PFSK-1 (cell line): ENCODE measurements at regions not wholly inside any gene's neighbourhood (a gene's known extent, or its start where the extent isn't known, plus 50 kb on each side); places are given as distances from the start of the nearest gene placed in this dataset.

Experiments
- FOXP2 ChIP-seq: optimal IDR thresholded peaks from 2 replicates; pipeline ENCODE3; 2011; ENCODE audit warnings: borderline replicate concordance, control low read depth, inconsistent platforms; ENCODE audit not compliant: insufficient read depth; ENCODE audit errors: extremely low read length, extremely low read depth
- POLR2AphosphoS5 ChIP-seq: IDR thresholded peaks from 2 replicates; pipeline ENCODE4 v1.6.1; 2012; ENCODE audit warnings: low read depth, mild to moderate bottlenecking, control low read depth, low read length, moderate library complexity
- SIN3A ChIP-seq: IDR thresholded peaks from 2 replicates; pipeline ENCODE4 v1.6.1; 2012; ENCODE audit warnings: mild to moderate bottlenecking, low read length, moderate library complexity, borderline replicate concordance; ENCODE audit not compliant: insufficient read depth
- TAF1 ChIP-seq: IDR thresholded peaks from 2 replicates; pipeline ENCODE4 v1.6.1; 2012; ENCODE audit warnings: low read length, control low read depth, borderline replicate concordance; ENCODE audit not compliant: insufficient read depth
- TF ChIP-seq, protein P1 (sequence below), 2 experiments: IDR thresholded peaks; 2 replicates each; pipeline versions ENCODE4 v1.6.1 to v1.8.0; 2011 to 2012; ENCODE audit warnings: low read depth in 2 of 2, low read length in 2 of 2, control low read depth in 1 of 2, inconsistent platforms in 1 of 2, mild to moderate bottlenecking in 1 of 2, moderate library complexity in 1 of 2; ENCODE audit not compliant: insufficient read depth in 1 of 2

DNA sequence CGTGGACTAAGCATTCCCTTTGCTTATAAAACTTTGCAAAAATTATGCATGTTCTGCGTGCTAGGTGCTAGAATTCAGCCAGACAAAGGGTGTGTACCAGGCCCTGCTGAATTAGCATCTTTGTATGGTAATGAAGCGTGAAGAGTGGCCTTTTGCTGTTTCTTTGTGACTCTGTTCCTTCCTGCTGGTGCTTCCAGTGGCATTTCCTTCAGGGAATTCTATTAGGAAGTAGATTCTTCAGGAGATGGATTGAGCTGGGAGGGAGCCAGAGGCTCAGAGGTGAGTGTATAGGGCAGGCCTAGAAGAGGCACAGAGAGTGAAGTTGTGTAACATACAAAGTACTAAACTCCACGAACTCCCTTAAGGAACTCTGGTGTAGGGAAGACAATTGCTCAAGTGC lies 73.9 kb upstream of the ASIC2 start:
- TF ChIP-seq, protein P1, sequence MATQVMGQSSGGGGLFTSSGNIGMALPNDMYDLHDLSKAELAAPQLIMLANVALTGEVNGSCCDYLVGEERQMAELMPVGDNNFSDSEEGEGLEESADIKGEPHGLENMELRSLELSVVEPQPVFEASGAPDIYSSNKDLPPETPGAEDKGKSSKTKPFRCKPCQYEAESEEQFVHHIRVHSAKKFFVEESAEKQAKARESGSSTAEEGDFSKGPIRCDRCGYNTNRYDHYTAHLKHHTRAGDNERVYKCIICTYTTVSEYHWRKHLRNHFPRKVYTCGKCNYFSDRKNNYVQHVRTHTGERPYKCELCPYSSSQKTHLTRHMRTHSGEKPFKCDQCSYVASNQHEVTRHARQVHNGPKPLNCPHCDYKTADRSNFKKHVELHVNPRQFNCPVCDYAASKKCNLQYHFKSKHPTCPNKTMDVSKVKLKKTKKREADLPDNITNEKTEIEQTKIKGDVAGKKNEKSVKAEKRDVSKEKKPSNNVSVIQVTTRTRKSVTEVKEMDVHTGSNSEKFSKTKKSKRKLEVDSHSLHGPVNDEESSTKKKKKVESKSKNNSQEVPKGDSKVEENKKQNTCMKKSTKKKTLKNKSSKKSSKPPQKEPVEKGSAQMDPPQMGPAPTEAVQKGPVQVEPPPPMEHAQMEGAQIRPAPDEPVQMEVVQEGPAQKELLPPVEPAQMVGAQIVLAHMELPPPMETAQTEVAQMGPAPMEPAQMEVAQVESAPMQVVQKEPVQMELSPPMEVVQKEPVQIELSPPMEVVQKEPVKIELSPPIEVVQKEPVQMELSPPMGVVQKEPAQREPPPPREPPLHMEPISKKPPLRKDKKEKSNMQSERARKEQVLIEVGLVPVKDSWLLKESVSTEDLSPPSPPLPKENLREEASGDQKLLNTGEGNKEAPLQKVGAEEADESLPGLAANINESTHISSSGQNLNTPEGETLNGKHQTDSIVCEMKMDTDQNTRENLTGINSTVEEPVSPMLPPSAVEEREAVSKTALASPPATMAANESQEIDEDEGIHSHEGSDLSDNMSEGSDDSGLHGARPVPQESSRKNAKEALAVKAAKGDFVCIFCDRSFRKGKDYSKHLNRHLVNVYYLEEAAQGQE (IDR thresholded peaks at IDR 0.05; ENCODE audit: insufficient read depth in 1 of 2, low read depth in 2 of 2, low read length in 2 of 2), result no peak
- TF ChIP-seq POLR2AphosphoS5 (no peak), TAF1 (no peak), FOXP2 (no peak), SIN3A (no peak)
